Lung microvascular endothelial cell (primary cell): ENCODE measurements at regions not wholly inside any gene's neighbourhood (a gene's known extent, or its start where the extent isn't known, plus 50 kb on each side); places are given as distances from the start of the nearest gene placed in this dataset.

ENCODE experiments used
- DNase-seq, 2 donors: peaks; one replicate each; pipeline versions ENCODE4 v3.0.0 to v3.0.0-alpha.2; 2010; ENCODE audit warnings: low read depth in 2 of 2

GRCh38 chr4:27184508-27185155, 324.0 kb downstream of the STIM2 start:
- no peak for DNase-seq

GRCh38 chr4:27186710-27187109, 326.1 kb downstream of the STIM2 start:
- DNase-seq, result no peak

GRCh38 chr4:27187786-27188185, 327.1 kb downstream of the STIM2 start:
- DNase-seq, result no peak

- DNase-seq, result no peak
Measured at GRCh38 chr4:27189683-27190082, 329.0 kb downstream of the STIM2 start.

- no peak for DNase-seq
Measured at GRCh38 chr4:27191592-27191991, 331.0 kb downstream of the STIM2 start.

GRCh38 chr4:27194599-27195176, 334.0 kb downstream of the STIM2 start:
- DNase-seq, result no peak

GRCh38 chr4:27198246-27198645, 337.6 kb downstream of the STIM2 start:
- no peak for DNase-seq

GRCh38 chr4:27198971-27199370, 338.3 kb downstream of the STIM2 start:
- DNase-seq, result no peak

GRCh38 chr4:27206009-27206408, 345.4 kb downstream of the STIM2 start:
- DNase-seq, result no peak

GRCh38 chr4:27210956-27211355, 350.3 kb downstream of the STIM2 start:
- DNase-seq, result no peak

- DNase-seq, result no peak
Measured at GRCh38 chr4:27214010-27214409, 353.4 kb downstream of the STIM2 start.

GRCh38 chr4:27215220-27215826, 354.7 kb downstream of the STIM2 start:
- DNase-seq, result no peak

- no peak for DNase-seq
Measured at GRCh38 chr4:27217261-27217769, 356.7 kb downstream of the STIM2 start.

- DNase-seq, result no peak
Measured at GRCh38 chr4:27218013-27218412, 357.4 kb downstream of the STIM2 start.

- no peak for DNase-seq
Measured at GRCh38 chr4:27223326-27223725, 362.7 kb downstream of the STIM2 start.

GRCh38 chr4:27233531-27233930, 372.9 kb downstream of the STIM2 start:
- no peak for DNase-seq

- DNase-seq, result no peak
Measured at GRCh38 chr4:27234306-27234899, 373.8 kb downstream of the STIM2 start.

- no peak for DNase-seq
Measured at GRCh38 chr4:27239641-27240040, 379.0 kb downstream of the STIM2 start.

GRCh38 chr4:27242217-27242616, 381.6 kb downstream of the STIM2 start:
- no peak for DNase-seq

- no peak for DNase-seq
Measured at GRCh38 chr4:27245216-27245615, 384.6 kb downstream of the STIM2 start.

GRCh38 chr4:27248829-27249228, 388.2 kb downstream of the STIM2 start:
- DNase-seq, result no peak

GRCh38 chr4:27251771-27252170, 391.1 kb downstream of the STIM2 start:
- no peak for DNase-seq
